ENCODE measurements at regions not wholly inside any gene's neighbourhood (a gene's known extent, or its start where the extent isn't known, plus 50 kb on each side); places are given as distances from the start of the nearest gene placed in this dataset.
"Not testable (repeated sequence)": the region's sequence is repeated elsewhere in the genome, so short reads cannot be mapped to it uniquely, and the experiment has no call there.

GRCh38 chr3:110001905-110002304, 664.6 kb upstream of the DPPA4 start:
- H3K27ac Mint-ChIP-seq; H3K27me3 Mint-ChIP-seq (ENCODE audit: low read depth); DNase-seq (ENCODE audit: low spot score); intact Hi-C loops (cut with micrococcal nuclease); H3K9me3 Mint-ChIP-seq; H3K4me3 Mint-ChIP-seq (ENCODE audit: low read depth); H3K36me3 Mint-ChIP-seq (ENCODE audit: low read depth); H3K4me1 Mint-ChIP-seq (ENCODE audit: low read depth): not testable (repeated sequence)

DNA sequence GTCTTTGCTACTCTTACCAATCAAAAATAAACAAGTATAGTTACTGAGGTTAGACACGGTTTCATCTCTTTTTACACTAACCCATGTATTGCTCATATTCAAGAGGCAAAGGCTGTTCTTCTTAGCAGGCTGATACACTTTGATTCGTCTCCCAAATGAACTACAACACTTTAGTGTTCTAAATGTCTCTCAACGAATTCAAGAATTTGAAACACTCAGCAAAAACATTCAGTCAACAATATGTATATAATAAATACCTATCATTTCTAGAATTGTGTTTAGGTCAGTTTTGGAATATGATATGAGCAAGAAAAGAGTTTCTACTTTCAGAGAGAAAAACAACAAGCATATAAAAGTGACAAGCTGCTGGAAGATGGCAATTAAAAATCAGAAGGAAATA, 669.6 kb upstream of the DPPA4 start:
- no peaks in the 10 kb centered on the region for H3K36me3 Mint-ChIP-seq (ENCODE audit: low read depth)
- H3K9me3 Mint-ChIP-seq: no peaks in the 10 kb centered on the region
- no peak for DNase-seq (ENCODE audit: low spot score)
- intact Hi-C loops (cut with micrococcal nuclease): no loop called here
- no peaks in the 10 kb centered on the region for H3K4me1 Mint-ChIP-seq (ENCODE audit: low read depth)
- no peak overlapping the region for H3K4me3 Mint-ChIP-seq (ENCODE audit: low read depth)
- H3K27ac Mint-ChIP-seq: no peak overlapping the region
- no peaks in the 10 kb centered on the region for H3K27me3 Mint-ChIP-seq (ENCODE audit: low read depth)

DNA sequence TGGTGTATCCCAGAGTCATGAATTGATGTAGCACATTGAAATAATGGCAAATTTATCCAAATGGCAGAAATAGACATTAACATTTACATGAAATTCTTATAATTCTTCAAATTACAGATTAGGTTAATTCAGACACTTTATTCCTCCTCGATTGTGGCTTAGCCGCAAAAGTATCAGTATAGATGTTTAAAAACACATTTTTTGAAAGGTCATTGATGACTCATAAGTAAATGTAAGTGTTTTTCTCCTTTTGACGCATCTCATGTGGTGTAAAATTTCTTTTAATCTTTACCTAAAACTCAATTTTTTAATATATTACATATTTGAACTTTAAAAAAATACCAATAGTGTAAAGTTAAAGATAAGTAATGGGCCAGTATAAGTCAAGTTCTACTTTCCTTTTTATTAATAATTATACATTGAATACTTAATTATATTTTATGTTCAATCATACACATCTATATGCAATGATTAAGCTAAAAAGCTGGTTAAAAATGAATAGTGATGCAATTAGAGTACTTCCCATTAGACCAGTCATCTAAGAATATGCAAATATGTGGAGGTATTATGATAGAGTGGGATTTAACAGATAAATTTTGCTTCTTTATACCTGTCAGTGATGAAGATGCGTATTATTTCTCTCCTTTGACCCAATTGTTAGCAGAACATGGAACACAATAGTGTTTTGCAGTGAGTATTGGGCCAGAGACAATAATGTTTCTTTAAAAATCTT, 678.1 kb upstream of the DPPA4 start:
- H3K9me3 Mint-ChIP-seq: no peaks in the 10 kb centered on the region

GRCh38 chr3:110016235-110016815, 679.0 kb upstream of the DPPA4 start:
- Mint-ChIP-seq H3K4me3 (ENCODE audit: low read depth) (no peak overlapping the region), H3K36me3 (ENCODE audit: low read depth) (no peaks in the 10 kb centered on the region), H3K27me3 (ENCODE audit: low read depth) (no peaks in the 10 kb centered on the region), H3K4me1 (ENCODE audit: low read depth) (no peaks in the 10 kb centered on the region), H3K27ac (no peak overlapping the region), H3K9me3 (no peaks in the 10 kb centered on the region)
- intact Hi-C loops (cut with micrococcal nuclease): no loop called here
- DNase-seq (ENCODE audit: low spot score): no peak

More for the DNA sequence above, 678.1 kb upstream of the DPPA4 start:
- H3K36me3 Mint-ChIP-seq (ENCODE audit: low read depth): no peaks in the 10 kb centered on the region
- H3K4me1 Mint-ChIP-seq (ENCODE audit: low read depth): no peaks in the 10 kb centered on the region
- intact Hi-C loops (cut with micrococcal nuclease): no loop called here
- DNase-seq (ENCODE audit: low spot score): no peak
- H3K27me3 Mint-ChIP-seq (ENCODE audit: low read depth): no peaks in the 10 kb centered on the region
- H3K27ac Mint-ChIP-seq: no peak overlapping the region
- H3K4me3 Mint-ChIP-seq (ENCODE audit: low read depth): no peak overlapping the region

GRCh38 chr3:110017304-110017703, 680.0 kb upstream of the DPPA4 start:
- Mint-ChIP-seq H3K4me1 (ENCODE audit: low read depth) (no peaks in the 10 kb centered on the region), H3K9me3 (no peaks in the 10 kb centered on the region), H3K27ac (no peak overlapping the region), H3K4me3 (ENCODE audit: low read depth) (no peak overlapping the region), H3K36me3 (ENCODE audit: low read depth) (no peaks in the 10 kb centered on the region), H3K27me3 (ENCODE audit: low read depth) (no peaks in the 10 kb centered on the region)
- intact Hi-C loops (cut with micrococcal nuclease): no loop called here
- no peak for DNase-seq (ENCODE audit: low spot score)

DNA sequence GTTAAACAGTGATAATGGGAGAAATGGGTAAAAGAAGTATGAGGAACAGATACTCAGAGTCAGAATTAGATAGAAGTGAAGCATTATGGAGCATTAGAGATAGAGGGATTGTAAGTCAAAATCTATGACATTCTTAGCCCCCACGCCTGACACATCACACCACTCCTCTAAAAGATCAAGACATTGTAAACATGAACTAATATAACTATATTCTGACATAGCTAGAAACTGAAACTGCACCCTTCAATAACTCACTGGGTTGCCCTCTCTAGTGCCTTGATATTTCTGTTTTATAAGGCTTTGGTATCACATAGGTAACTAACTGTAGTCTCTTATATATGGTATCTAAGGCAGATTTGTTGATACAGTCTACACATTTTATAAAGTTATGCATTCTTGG, 684.3 kb upstream of the DPPA4 start:
- Mint-ChIP-seq H3K27ac (no peak overlapping the region), H3K36me3 (ENCODE audit: low read depth) (no peaks in the 10 kb centered on the region), H3K27me3 (ENCODE audit: low read depth) (no peaks in the 10 kb centered on the region), H3K4me1 (ENCODE audit: low read depth) (no peaks in the 10 kb centered on the region), H3K4me3 (ENCODE audit: low read depth) (no peak overlapping the region), H3K9me3 (no peaks in the 10 kb centered on the region)
- no peak for DNase-seq (ENCODE audit: low spot score)
- intact Hi-C loops (cut with micrococcal nuclease): no loop called here

DNA sequence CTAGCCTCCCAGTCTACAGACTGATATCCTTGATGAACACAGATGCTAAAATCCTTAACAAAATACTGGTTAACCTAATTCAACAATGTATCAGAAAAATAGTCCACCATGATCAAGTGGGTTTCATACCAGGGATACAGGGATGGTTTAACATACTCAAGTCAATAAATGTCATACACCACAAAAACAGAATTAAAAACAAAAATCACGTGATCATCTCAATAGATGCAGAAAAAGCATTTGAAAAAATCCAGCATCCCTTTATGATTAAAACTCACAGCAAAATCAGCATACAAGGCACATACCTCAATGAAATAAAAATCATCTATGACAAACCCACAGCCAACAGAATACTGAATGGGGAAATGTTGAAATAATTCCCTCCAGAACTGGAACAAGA, 685.7 kb upstream of the DPPA4 start:
- H3K27ac Mint-ChIP-seq; H3K9me3 Mint-ChIP-seq; intact Hi-C loops (cut with micrococcal nuclease); H3K36me3 Mint-ChIP-seq (ENCODE audit: low read depth); H3K27me3 Mint-ChIP-seq (ENCODE audit: low read depth); DNase-seq (ENCODE audit: low spot score); H3K4me1 Mint-ChIP-seq (ENCODE audit: low read depth); H3K4me3 Mint-ChIP-seq (ENCODE audit: low read depth): not testable (repeated sequence)

- no peaks in the 10 kb centered on the region for H3K9me3 Mint-ChIP-seq
- H3K27ac Mint-ChIP-seq: no peak overlapping the region
- no peak for DNase-seq (ENCODE audit: low spot score)
- no peaks in the 10 kb centered on the region for H3K4me1 Mint-ChIP-seq (ENCODE audit: low read depth)
- H3K4me3 Mint-ChIP-seq (ENCODE audit: low read depth): no peak overlapping the region
- intact Hi-C loops (cut with micrococcal nuclease): no loop called here
- no peaks in the 10 kb centered on the region for H3K36me3 Mint-ChIP-seq (ENCODE audit: low read depth)
- H3K27me3 Mint-ChIP-seq (ENCODE audit: low read depth): no peaks in the 10 kb centered on the region
Observed at GRCh38 chr3:110026421-110026820, 689.1 kb upstream of the DPPA4 start.

DNA sequence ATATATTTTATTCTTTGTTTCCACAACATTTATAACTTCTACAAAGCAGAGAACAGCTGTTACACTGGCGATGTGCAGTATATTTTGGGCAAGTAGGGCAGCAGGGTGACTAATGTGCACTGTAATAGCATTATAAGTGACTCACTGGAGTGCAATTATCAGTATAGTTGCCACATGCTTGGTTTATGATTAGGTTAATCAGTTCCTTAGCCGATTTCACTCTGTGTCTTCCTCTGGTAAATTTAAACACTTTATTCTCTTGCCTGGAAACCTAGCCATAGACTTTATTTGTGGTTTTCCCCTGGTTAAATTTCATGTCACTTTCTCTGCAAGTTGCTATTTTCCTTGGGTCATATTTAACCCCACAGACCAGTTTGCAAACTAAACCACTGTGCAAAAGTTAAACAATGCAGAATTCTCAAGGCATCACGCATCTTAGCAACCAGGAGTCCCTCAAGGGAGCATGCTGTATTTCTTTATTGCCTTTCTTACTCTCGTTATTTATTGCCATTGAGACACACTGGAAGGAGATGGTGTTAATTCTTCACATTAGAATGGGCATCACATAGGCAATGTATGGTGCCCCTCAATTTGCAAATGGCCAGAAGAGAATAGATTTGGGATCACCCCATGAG, 690.2 kb upstream of the DPPA4 start:
- intact Hi-C loops (cut with micrococcal nuclease): no loop called here
- no peaks in the 10 kb centered on the region for H3K36me3 Mint-ChIP-seq (ENCODE audit: low read depth)
- H3K27me3 Mint-ChIP-seq (ENCODE audit: low read depth): no peaks in the 10 kb centered on the region
- H3K9me3 Mint-ChIP-seq: no peaks in the 10 kb centered on the region
- H3K4me1 Mint-ChIP-seq (ENCODE audit: low read depth): no peaks in the 10 kb centered on the region
- no peak overlapping the region for H3K27ac Mint-ChIP-seq
- no peak for DNase-seq (ENCODE audit: low spot score)
- H3K4me3 Mint-ChIP-seq (ENCODE audit: low read depth): no peak overlapping the region

GRCh38 chr3:110031975-110032374, 694.6 kb upstream of the DPPA4 start:
- intact Hi-C loops (cut with micrococcal nuclease): no loop called here
- Mint-ChIP-seq H3K9me3 (no peaks in the 10 kb centered on the region), H3K27ac (no peak overlapping the region), H3K27me3 (ENCODE audit: low read depth) (no peaks in the 10 kb centered on the region), H3K4me1 (ENCODE audit: low read depth) (no peaks in the 10 kb centered on the region), H3K36me3 (ENCODE audit: low read depth) (no peaks in the 10 kb centered on the region), H3K4me3 (ENCODE audit: low read depth) (no peak overlapping the region)
- no peak for DNase-seq (ENCODE audit: low spot score)

- no peaks in the 10 kb centered on the region for H3K9me3 Mint-ChIP-seq
- no peaks in the 10 kb centered on the region for H3K36me3 Mint-ChIP-seq (ENCODE audit: low read depth)
- no peaks in the 10 kb centered on the region for H3K4me1 Mint-ChIP-seq (ENCODE audit: low read depth)
- no peaks in the 10 kb centered on the region for H3K27me3 Mint-ChIP-seq (ENCODE audit: low read depth)
- DNase-seq (ENCODE audit: low spot score): no peak
- H3K27ac Mint-ChIP-seq: no peak overlapping the region
- no peak overlapping the region for H3K4me3 Mint-ChIP-seq (ENCODE audit: low read depth)
- intact Hi-C loops (cut with micrococcal nuclease): no loop called here
Observed at GRCh38 chr3:110059431-110059830, 722.1 kb upstream of the DPPA4 start.

- Mint-ChIP-seq H3K36me3 (ENCODE audit: low read depth) (no peaks in the 10 kb centered on the region), H3K9me3 (no peaks in the 10 kb centered on the region), H3K4me3 (ENCODE audit: low read depth) (no peak overlapping the region), H3K4me1 (ENCODE audit: low read depth) (no peaks in the 10 kb centered on the region), H3K27me3 (ENCODE audit: low read depth) (no peaks in the 10 kb centered on the region), H3K27ac (no peak overlapping the region)
- no peak for DNase-seq (ENCODE audit: low spot score)
- intact Hi-C loops (cut with micrococcal nuclease): no loop called here
Observed at GRCh38 chr3:110062716-110063115, 725.4 kb upstream of the DPPA4 start.

DNA sequence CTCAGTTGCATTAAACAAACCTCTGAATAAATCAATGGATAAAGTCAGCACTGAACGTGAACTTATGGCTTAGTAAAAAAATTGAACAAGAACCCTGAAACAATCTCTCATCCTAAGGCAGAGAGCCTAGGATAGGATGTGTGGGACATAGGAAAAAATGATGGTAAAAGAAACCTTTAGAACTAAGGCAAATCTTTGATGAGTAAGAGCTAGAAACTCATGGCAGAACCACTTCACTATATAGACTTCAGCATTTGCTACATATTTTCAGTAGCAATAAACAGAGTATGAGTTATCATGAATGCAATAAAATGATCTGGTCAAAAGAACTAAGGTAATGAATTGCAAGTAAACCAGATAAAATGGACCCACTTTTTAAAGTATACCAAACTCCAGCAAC, 725.8 kb upstream of the DPPA4 start:
- no peaks in the 10 kb centered on the region for H3K9me3 Mint-ChIP-seq
- no peak for DNase-seq (ENCODE audit: low spot score)
- no peaks in the 10 kb centered on the region for H3K27me3 Mint-ChIP-seq (ENCODE audit: low read depth)
- no peak overlapping the region for H3K27ac Mint-ChIP-seq
- intact Hi-C loops (cut with micrococcal nuclease): no loop called here
- no peak overlapping the region for H3K4me3 Mint-ChIP-seq (ENCODE audit: low read depth)
- no peaks in the 10 kb centered on the region for H3K4me1 Mint-ChIP-seq (ENCODE audit: low read depth)
- H3K36me3 Mint-ChIP-seq (ENCODE audit: low read depth): no peaks in the 10 kb centered on the region
